Neural cell (in vitro differentiated cells): ENCODE measurements at regions not wholly inside any gene's neighbourhood (a gene's known extent, or its start where the extent isn't known, plus 50 kb on each side); places are given as distances from the start of the nearest gene placed in this dataset.

Experiments used
- H2AFZ ChIP-seq: fragments of 200-600, 300-800 bp; sonication (generic), shearing (Covaris generic); 2 replicates; pipeline ENCODE4 v1.6.0; 2014; ENCODE audit warnings: low read depth, mild to moderate bottlenecking, antibody characterized with exemption, low read length, moderate library complexity
- H3F3A ChIP-seq: fragments of 200-600 bp; shearing (Covaris generic); 2 replicates; pipeline ENCODE4 v1.6.1; 2016; ENCODE audit warnings: mild to moderate bottlenecking, moderate library complexity, mixed read lengths, antibody characterized with exemption, low read length; ENCODE audit not compliant: insufficient read depth, poor library complexity, severe bottlenecking
- H3K27ac ChIP-seq: fragments of 200-600, 300-800 bp; sonication (generic), shearing (Covaris generic); 2 replicates; pipeline ENCODE4 v1.5.1; 2014; ENCODE audit warnings: mild to moderate bottlenecking, low read length, moderate library complexity
- H3K27me3 ChIP-seq: fragments of 300-800, 200-600 bp; sonication (generic), shearing (Covaris generic); 2 replicates; pipeline ENCODE4 v1.6.0; 2014; ENCODE audit warnings: mild to moderate bottlenecking, low read depth, low read length, moderate library complexity; ENCODE audit not compliant: insufficient read depth
- H3K36me3 ChIP-seq: fragments of 300-800, 200-600 bp; sonication (generic), shearing (Covaris generic); 2 replicates; pipeline ENCODE4 v1.5.1; 2014; ENCODE audit warnings: mild to moderate bottlenecking, antibody characterized with exemption, low read length, moderate library complexity; ENCODE audit not compliant: insufficient read depth
- H3K4me2 ChIP-seq: fragments of 300-800, 200-600 bp; sonication (generic), shearing (Covaris generic); 2 replicates; pipeline ENCODE4 v1.6.0; 2014; ENCODE audit warnings: mild to moderate bottlenecking, low read length
- H3K4me3 ChIP-seq: fragments of 300-800, 200-600 bp; sonication (generic), shearing (Covaris generic); 2 replicates; pipeline ENCODE4 v1.5.1; 2014; ENCODE audit warnings: mild to moderate bottlenecking, low read length, moderate library complexity
- H3K79me2 ChIP-seq: fragments of 200-600 bp; shearing (Covaris generic); replicated peaks from 2 replicates; pipeline ENCODE4 v1.6.0; 2014; ENCODE audit warnings: mild to moderate bottlenecking, low read length, moderate library complexity; ENCODE audit not compliant: insufficient read depth
- H3K9ac ChIP-seq: fragments of 300-800, 200-600 bp; sonication (generic), shearing (Covaris generic); 2 replicates; pipeline ENCODE4 v1.6.1; 2016; ENCODE audit warnings: mild to moderate bottlenecking, low read length, mixed read lengths
- H3K9me2 ChIP-seq: fragments of 200-600 bp; shearing (Covaris generic); 2 replicates; pipeline ENCODE4 v1.6.1; 2016; ENCODE audit warnings: mild to moderate bottlenecking, low read length, mixed read lengths; ENCODE audit not compliant: insufficient read depth
- H3K9me3 ChIP-seq: fragments of 200-600, 300-800 bp; sonication (generic), shearing (Covaris generic); 2 replicates; pipeline ENCODE4 v1.6.1; 2016; ENCODE audit warnings: mild to moderate bottlenecking, mixed run types, low read length, moderate library complexity, mixed read lengths
- H4K20me1 ChIP-seq: fragments of 200-600 bp; shearing (Covaris generic); 2 replicates; pipeline ENCODE4 v1.6.1; 2016; ENCODE audit warnings: mild to moderate bottlenecking, mixed run types; ENCODE audit not compliant: insufficient read depth
- CTCF ChIP-seq: fragments of 450-650 bp; IDR thresholded peaks from 2 replicates; pipeline ENCODE4 v1.5.1; 2014; ENCODE audit warnings: antibody characterized with exemption, mild to moderate bottlenecking, moderate library complexity; ENCODE audit not compliant: poor library complexity, severe bottlenecking
- EP300 ChIP-seq: fragments of 450-650 bp; conservative IDR thresholded peaks from 2 replicates; pipeline ENCODE4 v1.6.1; 2014; ENCODE audit warnings: antibody characterized with exemption, mild to moderate bottlenecking, moderate library complexity; ENCODE audit not compliant: poor library complexity, severe bottlenecking
- EZH2 ChIP-seq: fragments of 200-600, 300-800 bp; shearing (Covaris generic), sonication (generic); IDR thresholded peaks from 2 replicates; pipeline ENCODE4 v1.6.1; 2014; ENCODE audit warnings: antibody characterized with exemption, low read length, borderline replicate concordance, mild to moderate bottlenecking; ENCODE audit not compliant: insufficient read depth, poor library complexity, severe bottlenecking
- MXI1 ChIP-seq: fragments of 450-650 bp; conservative IDR thresholded peaks from 2 replicates; pipeline ENCODE4 v1.6.1; 2014; ENCODE audit warnings: antibody characterized with exemption, mild to moderate bottlenecking; ENCODE audit not compliant: poor library complexity, severe bottlenecking
- POLR2AphosphoS5 ChIP-seq: IDR thresholded peaks from 2 replicates; pipeline ENCODE4 v1.6.1; 2012
- RAD21 ChIP-seq: fragments of 450-650 bp; conservative IDR thresholded peaks from 2 replicates; pipeline ENCODE4 v1.6.1; 2014; ENCODE audit warnings: antibody characterized with exemption, mild to moderate bottlenecking, moderate library complexity
- REST ChIP-seq: IDR thresholded peaks from 2 replicates; pipeline ENCODE4 v1.6.1; 2012; ENCODE audit warnings: borderline replicate concordance
- SMC3 ChIP-seq: fragments of 450-650 bp; conservative IDR thresholded peaks from 2 replicates; pipeline ENCODE4 v1.6.1; 2014; ENCODE audit warnings: antibody characterized with exemption, mild to moderate bottlenecking, moderate library complexity; ENCODE audit not compliant: poor library complexity
- TAF1 ChIP-seq: IDR thresholded peaks from 2 replicates; pipeline ENCODE4 v1.6.1; 2012; ENCODE audit warnings: low read depth

- no peak overlapping the region for H3K4me2 ChIP-seq
- H3K9me2 ChIP-seq, result no peaks in the 10 kb centered on the region
- no peak overlapping the region for H3K27ac ChIP-seq
- H3K9ac ChIP-seq, result no peak overlapping the region
- peaks cover 17% of the 10 kb centered on the region for H3K27me3 ChIP-seq
- H3F3A ChIP-seq, result no peaks in the 10 kb centered on the region
- no peaks in the 10 kb centered on the region for H3K9me3 ChIP-seq
- H2AFZ ChIP-seq, result no peak overlapping the region
- H4K20me1 ChIP-seq, result no peaks in the 10 kb centered on the region
- H3K4me3 ChIP-seq, result no peak overlapping the region
- H3K79me2 ChIP-seq, result no peaks in the 10 kb centered on the region
- H3K36me3 ChIP-seq, result no peaks in the 10 kb centered on the region
- TF ChIP-seq POLR2AphosphoS5 (no peak), SMC3 (no peak), RAD21 (no peak), MXI1 (no peak), TAF1 (no peak), REST (no peak), CTCF (no peak), EP300 (no peak), EZH2 (no peak)
These were observed 171.9 kb upstream of the PGRMC2 start for GRCh38 chr4:128459547-128459946.

- H3K4me2 ChIP-seq, result no peak overlapping the region
- H3K9me2 ChIP-seq, result no peaks in the 10 kb centered on the region
- no peak overlapping the region for H3K9ac ChIP-seq
- no peaks in the 10 kb centered on the region for H3K9me3 ChIP-seq
- H4K20me1 ChIP-seq, result no peaks in the 10 kb centered on the region
- H3K79me2 ChIP-seq, result no peaks in the 10 kb centered on the region
- no peak overlapping the region for H3K27ac ChIP-seq
- no peaks in the 10 kb centered on the region for H3K36me3 ChIP-seq
- no peak for TF ChIP-seq RAD21
- no peak overlapping the region for H2AFZ ChIP-seq
- H3K27me3 ChIP-seq, result peaks cover 17% of the 10 kb centered on the region
- no peaks in the 10 kb centered on the region for H3F3A ChIP-seq
- H3K4me3 ChIP-seq, result no peak overlapping the region
These were observed 171.2 kb upstream of the PGRMC2 start for GRCh38 chr4:128458816-128459215.

- no peaks in the 10 kb centered on the region for H3K79me2 ChIP-seq
- no peak overlapping the region for H3K4me3 ChIP-seq
- no peak overlapping the region for H3K27ac ChIP-seq
- no peaks in the 10 kb centered on the region for H3K9me3 ChIP-seq
- H2AFZ ChIP-seq, result no peak overlapping the region
- no peaks in the 10 kb centered on the region for H3K9me2 ChIP-seq
- peaks cover 17% of the 10 kb centered on the region for H3K27me3 ChIP-seq
- no peak overlapping the region for H3K9ac ChIP-seq
- TF ChIP-seq REST (no peak), CTCF (no peak), POLR2AphosphoS5 (no peak), MXI1 (no peak), EP300 (no peak), RAD21 (no peak), SMC3 (no peak), TAF1 (no peak), EZH2 (no peak)
- no peaks in the 10 kb centered on the region for H4K20me1 ChIP-seq
- H3K36me3 ChIP-seq, result no peaks in the 10 kb centered on the region
- no peaks in the 10 kb centered on the region for H3F3A ChIP-seq
- H3K4me2 ChIP-seq, result no peak overlapping the region
These were observed 170.1 kb upstream of the PGRMC2 start for GRCh38 chr4:128457726-128458125.
